H1 (cell line): ENCODE measurements at regions not wholly inside any gene's neighbourhood (a gene's known extent, or its start where the extent isn't known, plus 50 kb on each side); places are given as distances from the start of the nearest gene placed in this dataset.

ENCODE experiments used
- ATF2 ChIP-seq: IDR thresholded peaks from 2 replicates; pipeline ENCODE4 v1.6.1; 2012; ENCODE audit warnings: low read length, inconsistent platforms
- CHD1 ChIP-seq: IDR thresholded peaks from 2 replicates; pipeline ENCODE4 v1.6.1; 2012; ENCODE audit warnings: low read depth, low read length, improper control_type of control experiment
- CHD2 ChIP-seq: IDR thresholded peaks from 2 replicates; pipeline ENCODE4 v1.6.1; 2012; ENCODE audit warnings: low read length, improper control_type of control experiment
- RAD21 ChIP-seq, 2 experiments: IDR thresholded peaks in 1 of 2; conservative IDR thresholded peaks in 1 of 2; 2 replicates each; pipeline ENCODE4 v1.6.1; 2011; ENCODE audit warnings: low read depth in 2 of 2, low read length in 2 of 2, improper control_type of control experiment in 1 of 2, inconsistent platforms in 1 of 2, mild to moderate bottlenecking in 1 of 2, moderate library complexity in 1 of 2

- TF ChIP-seq CHD2 (no peak), RAD21 (IDR thresholded peaks at IDR 0.05 in 1 of 2, conservative IDR thresholded peaks at IDR 0.05 in 1 of 2; ENCODE audit: low read depth in 2 of 2, low read length in 2 of 2) (no peak), ATF2 (no peak), CHD1 (no peak)
Measured at GRCh38 chr2:67836866-67837265, 225.9 kb downstream of the C1D start (continued).
